Neutrophil (primary cell): ENCODE measurements at regions not wholly inside any gene's neighbourhood (a gene's known extent, or its start where the extent isn't known, plus 50 kb on each side); places are given as distances from the start of the nearest gene placed in this dataset.

ENCODE experiments used
- H3K27ac ChIP-seq: fragments of 200-600 bp; sonication (generic); 2 replicates; pipeline ENCODE4 v1.5.1; 2016; ENCODE audit warnings: mild to moderate bottlenecking, moderate library complexity
- H3K27me3 ChIP-seq: fragments of 200-600 bp; sonication (generic); 2 replicates; pipeline ENCODE4 v1.6.0; 2016; ENCODE audit warnings: mild to moderate bottlenecking
- H3K36me3 ChIP-seq: fragments of 200-600 bp; sonication (generic); 2 replicates; pipeline ENCODE4 v1.5.1; 2017
- H3K4me1 ChIP-seq, 2 experiments: fragments of 200-600 bp in 1 of 2; sonication (generic) in 1 of 2; 1 replicate in 1 of 2; 2 replicates in 1 of 2; pipeline versions ENCODE4 v1.5.1 to v1.6.1; 2013 to 2016; ENCODE audit warnings: low read depth in 1 of 2, low read length in 1 of 2, mild to moderate bottlenecking in 1 of 2, moderate library complexity in 1 of 2; ENCODE audit not compliant: control insufficient read depth in 1 of 2, insufficient read depth in 1 of 2
- H3K4me3 ChIP-seq, 2 experiments: fragments of 200-600 bp in 1 of 2; sonication (generic) in 1 of 2; 1 replicate in 1 of 2; 2 replicates in 1 of 2; pipeline ENCODE4 v1.5.1; 2013 to 2016; ENCODE audit warnings: low read depth in 1 of 2, low read length in 1 of 2, mild to moderate bottlenecking in 1 of 2, moderate library complexity in 1 of 2
- H3K9me3 ChIP-seq: fragments of 200-600 bp; sonication (generic); 2 replicates; pipeline ENCODE4 v1.5.1; 2016
- CTCF ChIP-seq: fragments of 200-600 bp; sonication (generic); IDR thresholded peaks from 2 replicates; pipeline ENCODE4 v1.5.1; 2016; ENCODE audit warnings: antibody characterized with exemption

- Histone ChIP-seq H3K27me3 (no peaks in the 10 kb centered on the region), H3K36me3 (no peaks in the 10 kb centered on the region), H3K9me3 (no peaks in the 10 kb centered on the region), H3K27ac (no peak overlapping the region), H3K4me3 (no peak overlapping the region), H3K4me1 (no peaks in the 10 kb centered on the region)
- TF ChIP-seq CTCF: no peak
Measured at GRCh38 chr3:104126864-104127553, 1239.7 kb upstream of the ALCAM start.

- no peaks in the 10 kb centered on the region for H3K36me3 ChIP-seq
- TF ChIP-seq CTCF: no peak
Measured at GRCh38 chr3:104127830-104128229, 1238.9 kb upstream of the ALCAM start.

GRCh38 chr3:104132566-104133403 is 1233.9 kb upstream of the ALCAM start:
- Histone ChIP-seq H3K4me3 (no peak overlapping the region), H3K27ac (no peak overlapping the region), H3K4me1 (no peaks in the 10 kb centered on the region), H3K36me3 (no peaks in the 10 kb centered on the region), H3K9me3 (no peaks in the 10 kb centered on the region), H3K27me3 (no peaks in the 10 kb centered on the region)
- no peak for TF ChIP-seq CTCF

More at GRCh38 chr3:104127830-104128229, 1238.9 kb upstream of the ALCAM start:
- no peak overlapping the region for H3K27ac ChIP-seq
- no peak overlapping the region for H3K4me3 ChIP-seq
- H3K27me3 ChIP-seq: no peaks in the 10 kb centered on the region
- no peaks in the 10 kb centered on the region for H3K9me3 ChIP-seq
- no peaks in the 10 kb centered on the region for H3K4me1 ChIP-seq

GRCh38 chr3:104133630-104134029 is 1233.1 kb upstream of the ALCAM start:
- H3K9me3 ChIP-seq: no peaks in the 10 kb centered on the region
- H3K27ac ChIP-seq: no peak overlapping the region
- no peak overlapping the region for H3K4me3 ChIP-seq
- H3K27me3 ChIP-seq: no peaks in the 10 kb centered on the region
- H3K4me1 ChIP-seq: no peaks in the 10 kb centered on the region
- H3K36me3 ChIP-seq: no peaks in the 10 kb centered on the region
- TF ChIP-seq CTCF: no peak

GRCh38 chr3:104137116-104137515 is 1229.6 kb upstream of the ALCAM start:
- no peak overlapping the region for H3K4me3 ChIP-seq
- no peak overlapping the region for H3K27ac ChIP-seq
- no peaks in the 10 kb centered on the region for H3K27me3 ChIP-seq
- H3K36me3 ChIP-seq: no peaks in the 10 kb centered on the region
- H3K4me1 ChIP-seq: no peaks in the 10 kb centered on the region
- no peaks in the 10 kb centered on the region for H3K9me3 ChIP-seq
- TF ChIP-seq CTCF: no peak
